GM18868 (cell line): ENCODE measurements at regions not wholly inside any gene's neighbourhood (a gene's known extent, or its start where the extent isn't known, plus 50 kb on each side); places are given as distances from the start of the nearest gene placed in this dataset.
"Not testable (repeated sequence)": the region's sequence is repeated elsewhere in the genome, so short reads cannot be mapped to it uniquely, and the experiment has no call there.

Experiments
- ATAC-seq: cut with Tn5 transposase; IDR thresholded peaks from one replicate; pipeline ENCODE4 v1.9.1; 2021; ENCODE audit warnings: mild to moderate bottlenecking, moderate library complexity; ENCODE audit not compliant: unreplicated experiment

DNA sequence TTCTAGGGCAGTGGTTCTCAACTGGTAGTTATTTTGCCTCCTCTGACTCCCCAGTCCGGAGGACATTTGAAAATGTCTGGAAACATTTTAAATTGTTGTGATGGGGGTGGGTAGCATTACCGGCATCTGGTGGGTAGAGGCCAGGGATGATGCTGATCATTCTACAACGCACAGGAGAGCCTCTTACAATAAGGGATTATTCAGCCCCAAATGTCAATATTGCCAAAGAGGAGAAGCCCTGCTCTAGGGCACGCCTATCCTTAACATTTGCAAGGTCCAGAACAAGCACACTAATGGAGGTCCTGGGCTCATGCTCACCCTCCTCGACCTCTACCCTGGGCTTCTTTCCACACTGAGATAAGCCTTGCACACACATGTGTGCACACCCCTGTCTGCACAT lies 106.4 kb downstream of the MINAR1 start:
- no peak for ATAC-seq

GRCh38 chr15:79539401-79539800 lies 107.3 kb downstream of the MINAR1 start:
- no peak for ATAC-seq

- no peak for ATAC-seq
These were observed 108.4 kb downstream of the MINAR1 start for GRCh38 chr15:79540551-79540950.

GRCh38 chr15:79541196-79541595 lies 109.1 kb downstream of the MINAR1 start:
- no peak for ATAC-seq

DNA sequence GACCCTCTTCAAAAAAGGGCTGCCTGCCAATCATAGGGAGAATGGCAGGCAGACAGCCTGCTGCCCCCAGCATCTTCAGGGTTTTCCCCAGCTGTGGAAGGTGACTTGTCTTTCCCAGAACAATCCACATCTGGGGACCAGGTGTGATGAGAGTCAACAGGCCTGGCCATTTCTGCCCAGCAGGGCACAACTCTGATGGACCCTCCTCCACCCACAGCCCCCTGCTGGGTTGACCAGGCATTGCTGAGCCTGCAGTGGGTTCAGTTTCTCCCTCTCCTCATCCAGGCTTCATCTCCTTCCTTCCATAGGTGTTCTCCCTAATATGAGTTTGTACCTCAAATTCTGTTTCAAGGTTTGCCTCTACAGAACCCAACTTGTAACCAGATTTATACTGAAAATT lies 111.0 kb downstream of the MINAR1 start:
- ATAC-seq = no peak

- no peak for ATAC-seq
These were observed 117.1 kb downstream of the MINAR1 start for GRCh38 chr15:79549196-79549595.

DNA sequence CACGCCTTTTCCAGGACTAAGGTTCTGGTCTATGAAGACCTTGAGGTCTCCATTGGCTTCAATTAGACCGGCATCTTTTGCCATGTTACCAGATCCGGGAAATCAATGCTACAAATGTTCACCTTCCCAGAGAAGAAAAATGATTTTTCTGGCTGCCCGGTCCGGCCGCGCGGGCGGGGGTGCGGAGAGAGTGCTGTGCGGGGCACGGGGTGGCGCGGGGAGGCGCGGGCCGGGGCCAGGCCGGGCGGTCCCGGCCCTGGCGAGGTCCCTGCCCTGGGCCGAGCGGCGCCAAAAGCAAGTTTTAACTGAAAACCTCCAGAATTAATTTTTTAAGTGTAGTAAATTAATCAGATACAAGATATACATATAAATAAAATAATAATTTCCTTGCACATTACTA lies 128.2 kb downstream of the MINAR1 start:
- ATAC-seq = no peak

DNA sequence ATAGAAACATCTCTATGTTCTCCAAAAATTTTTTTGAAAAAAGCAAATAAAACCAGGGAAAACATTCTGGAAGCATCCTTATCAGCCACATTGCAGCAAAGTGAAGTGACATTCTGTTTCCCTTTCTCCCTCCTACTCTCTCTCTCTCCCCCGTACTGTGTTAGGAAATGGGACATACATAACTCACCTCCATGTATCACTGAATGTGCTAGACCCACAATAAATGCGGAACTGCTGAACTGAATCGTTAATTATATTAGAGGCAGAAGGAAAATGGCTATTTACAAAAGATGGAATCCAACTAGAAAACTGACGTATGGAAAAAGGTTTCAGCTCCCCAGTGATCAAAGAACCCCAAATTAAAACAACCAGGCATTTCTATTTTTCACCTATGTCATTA lies 129.8 kb downstream of the MINAR1 start:
- no peak for ATAC-seq

GRCh38 chr15:79562403-79562815 lies 130.3 kb downstream of the MINAR1 start:
- ATAC-seq = no peak

DNA sequence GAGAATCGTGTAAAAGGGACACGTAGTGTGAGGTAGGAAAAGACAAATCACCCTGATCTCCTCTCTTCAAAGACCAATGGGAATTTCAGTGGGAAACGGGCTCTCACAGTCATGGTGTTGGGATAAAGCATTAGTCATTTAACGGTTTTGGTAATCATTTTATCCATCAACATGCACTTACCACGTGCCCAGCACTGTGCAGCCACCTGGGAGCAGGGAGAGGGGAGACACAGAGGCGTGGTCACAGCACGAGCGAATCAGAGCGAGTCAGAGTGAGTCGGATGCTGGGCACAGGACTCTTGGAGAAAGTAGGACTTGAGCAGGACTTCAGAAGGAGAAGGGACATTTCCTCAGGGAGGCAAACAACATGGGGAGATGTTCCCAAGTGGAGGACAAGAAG lies 130.8 kb downstream of the MINAR1 start:
- ATAC-seq = no peak

- no peak for ATAC-seq
These were observed 137.9 kb downstream of the MINAR1 start for GRCh38 chr15:79570004-79570403.

DNA sequence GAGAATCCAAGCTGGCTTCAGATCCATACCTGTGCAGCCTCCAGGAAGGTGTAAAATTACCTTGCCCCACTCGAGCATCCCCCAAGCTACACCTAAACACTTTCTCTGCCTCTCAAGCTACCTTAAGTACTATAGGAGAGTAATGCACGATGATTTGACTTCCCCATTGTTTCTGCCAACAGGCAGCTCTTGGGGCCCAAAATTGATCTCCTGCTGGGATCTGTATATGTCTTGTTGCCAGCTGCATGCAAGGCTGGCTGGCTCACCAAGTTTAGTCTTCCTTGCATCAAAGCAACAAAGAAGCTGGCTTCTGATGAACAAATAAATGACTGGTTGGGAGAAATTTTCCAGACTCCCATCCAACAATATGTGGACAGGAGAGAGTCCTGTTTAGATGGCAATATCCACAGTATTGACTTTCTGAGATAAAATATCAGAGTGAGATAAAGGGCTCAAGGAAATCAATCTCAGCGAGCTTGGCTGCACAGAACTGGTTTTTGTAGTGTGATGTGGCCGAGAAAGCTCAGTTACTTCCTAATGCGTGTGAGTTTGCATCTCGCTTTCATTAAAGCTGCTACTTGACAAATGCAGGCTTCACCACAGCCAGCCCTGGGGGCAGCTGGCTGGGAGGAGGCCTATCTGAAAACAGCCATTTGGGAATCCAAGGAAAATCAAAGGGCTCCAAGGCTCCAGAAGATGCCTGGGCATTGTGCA lies 140.7 kb downstream of the MINAR1 start:
- no peak for ATAC-seq

GRCh38 chr15:79574431-79575273 lies 142.5 kb downstream of the MINAR1 start:
- ATAC-seq = not testable (repeated sequence)

DNA sequence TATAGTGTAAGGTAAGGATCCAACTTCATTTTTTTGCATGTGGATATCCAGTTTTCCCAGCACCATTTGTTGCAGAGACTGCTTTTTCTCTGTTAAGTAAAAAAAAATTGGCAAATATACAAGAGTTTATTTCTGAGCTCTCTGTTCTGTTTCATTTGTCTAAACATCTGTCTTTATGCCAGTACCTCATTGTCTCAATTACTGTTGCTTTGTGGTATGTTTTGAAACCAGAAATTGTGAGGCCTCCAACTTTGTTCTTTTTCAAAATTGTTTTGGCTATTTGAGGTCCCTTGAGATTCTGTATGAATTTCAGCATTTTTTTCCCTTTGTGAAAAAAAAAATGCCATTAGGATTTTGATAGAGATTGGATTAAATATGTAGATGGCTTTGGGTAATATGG lies 150.5 kb downstream of the MINAR1 start:
- ATAC-seq = no peak

DNA sequence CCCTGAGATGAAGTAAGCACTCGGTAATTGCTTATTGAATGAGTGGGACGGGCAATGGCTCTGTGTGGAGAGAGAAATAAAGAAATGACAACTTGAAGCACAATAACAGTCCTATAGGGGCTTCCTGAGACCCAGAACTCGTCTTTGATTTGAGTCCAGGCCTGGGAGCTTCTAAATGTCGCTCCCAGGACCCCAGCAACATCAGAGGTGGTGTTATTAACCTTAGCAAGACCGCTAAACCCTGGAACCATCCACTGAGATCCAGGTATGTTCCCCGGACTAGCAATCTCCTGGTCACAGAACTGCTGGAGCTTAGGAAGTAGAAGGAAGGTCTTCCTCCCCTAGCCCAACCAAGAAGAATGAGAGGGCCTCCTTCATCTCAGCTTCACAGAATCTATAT lies 160.0 kb downstream of the MINAR1 start:
- ATAC-seq = no peak

GRCh38 chr15:79593119-79593869 lies 161.2 kb downstream of the MINAR1 start:
- ATAC-seq = no peak

- no peak for ATAC-seq
These were observed 163.2 kb downstream of the MINAR1 start for GRCh38 chr15:79595306-79595705.

GRCh38 chr15:79595995-79596622 lies 164.0 kb downstream of the MINAR1 start:
- peak; percentile 97 for ATAC-seq

DNA sequence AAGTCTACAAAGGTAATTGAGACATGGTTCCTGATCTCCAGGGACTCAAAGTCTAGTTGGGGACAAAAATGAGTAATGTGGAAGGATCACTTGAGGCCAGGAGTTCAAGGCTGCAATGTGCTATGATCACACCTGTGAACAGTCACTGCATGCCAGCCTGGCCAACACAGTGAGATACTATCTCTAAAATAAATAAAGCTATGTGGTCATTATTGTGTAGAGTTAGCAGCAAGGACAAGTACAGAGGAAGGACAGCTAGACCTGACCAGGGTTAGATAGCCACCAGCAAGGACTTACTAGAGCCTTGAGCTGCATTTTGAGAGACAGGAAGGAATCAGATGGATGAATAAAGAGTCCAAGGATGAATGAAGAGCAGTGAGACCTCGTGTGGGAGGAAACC lies 166.5 kb downstream of the MINAR1 start:
- no peak for ATAC-seq

- ATAC-seq = no peak
These were observed 169.4 kb downstream of the MINAR1 start for GRCh38 chr15:79601405-79602086.

- no peak for ATAC-seq
These were observed 170.0 kb downstream of the MINAR1 start for GRCh38 chr15:79602180-79602579.
